HEK293T (cell line): ENCODE measurements at regions not wholly inside any gene's neighbourhood (a gene's known extent, or its start where the extent isn't known, plus 50 kb on each side); places are given as distances from the start of the nearest gene placed in this dataset.
A peak's percentile ranks its signal among the peaks of the same experiment; 100 is the strongest.

Experiments
- CTCF ChIA-PET: fragments of 350-600 bp; formaldehyde crosslinking; extraction: SDS; loops from one replicate; lab custom pipeline; 2021; ENCODE audit warnings: antibody characterized with exemption, inconsistent platforms; lab: Yijun Ruan, JAX
- POLR2A ChIA-PET: fragments of 350-600 bp; formaldehyde crosslinking; extraction: SDS; loops from one replicate; lab custom pipeline; 2020; ENCODE audit warnings: antibody characterized with exemption, inconsistent platforms; lab: Yijun Ruan, JAX
- DNase-seq: peaks from one replicate; pipeline ENCODE4 v3.0.0; 2012; ENCODE audit warnings: mixed read lengths; ENCODE audit errors: extremely low spot score
- ARNT ChIP-seq: fragments of 450-650 bp; IDR thresholded peaks from 2 replicates; pipeline ENCODE4 v1.6.1; 2017; ENCODE audit warnings: mild to moderate bottlenecking
- BHLHE40 ChIP-seq: fragments of 450-650 bp; IDR thresholded peaks from 2 replicates; pipeline ENCODE4 v1.6.1; 2016; ENCODE audit warnings: mild to moderate bottlenecking, moderate library complexity, borderline replicate concordance
- ELF4 ChIP-seq: fragments of 450-650 bp; IDR thresholded peaks from 2 replicates; pipeline ENCODE4 v1.6.1; 2017; ENCODE audit warnings: antibody characterized with exemption
- FOXA1 ChIP-seq: fragments of 450-650 bp; IDR thresholded peaks from 2 replicates; pipeline ENCODE4 v1.6.1; 2016; ENCODE audit warnings: mild to moderate bottlenecking
- FOXM1 ChIP-seq: fragments of 450-650 bp; IDR thresholded peaks from 2 replicates; pipeline ENCODE4 v1.6.1; 2017; ENCODE audit warnings: mild to moderate bottlenecking, borderline replicate concordance
- L3MBTL2 ChIP-seq: fragments of 450-650 bp; conservative IDR thresholded peaks from 2 replicates; pipeline ENCODE4 v1.6.1; 2016; ENCODE audit warnings: mild to moderate bottlenecking
- NFRKB ChIP-seq: fragments of 450-650 bp; IDR thresholded peaks from 2 replicates; pipeline ENCODE4 v1.6.1; 2016; ENCODE audit warnings: mild to moderate bottlenecking, moderate library complexity
- PKNOX1 ChIP-seq: fragments of 450-650 bp; IDR thresholded peaks from 2 replicates; pipeline ENCODE4 v1.6.1; 2016
- SP1 ChIP-seq: fragments of 450-650 bp; IDR thresholded peaks from 2 replicates; pipeline ENCODE4 v1.6.1; 2017
- SUZ12 ChIP-seq: fragments of 450-650 bp; IDR thresholded peaks from 2 replicates; pipeline ENCODE4 v1.6.1; 2016; ENCODE audit warnings: mild to moderate bottlenecking
- ZNF384 ChIP-seq: fragments of 450-650 bp; IDR thresholded peaks from 2 replicates; pipeline ENCODE4 v1.6.1; 2016

- no peak for DNase-seq
- CTCF ChIA-PET, result no interaction called here
- no peak for TF ChIP-seq NFRKB
- TF ChIP-seq ZNF384, result no peak
- no peak for TF ChIP-seq SP1
- no peak for TF ChIP-seq ARNT
- TF ChIP-seq BHLHE40, result no peak
- TF ChIP-seq PKNOX1, result peak; percentile 64
- TF ChIP-seq FOXM1, result no peak
- TF ChIP-seq L3MBTL2, result peak; percentile 46
- TF ChIP-seq FOXA1, result no peak
- POLR2A ChIA-PET, result no interaction called here
These were observed 80.3 kb upstream of the KLHL1 start for GRCh38 chr13:70188567-70188966.

GRCh38 chr13:70183041-70183440 lies 74.8 kb upstream of the KLHL1 start:
- ChIA-PET POLR2A (no interaction called here), CTCF (no interaction called here)
- no peak for DNase-seq
- TF ChIP-seq ELF4 (no peak), BHLHE40 (no peak), ARNT (no peak), SUZ12 (no peak)
